ENCODE measurements at regions not wholly inside any gene's neighbourhood (a gene's known extent, or its start where the extent isn't known, plus 50 kb on each side); places are given as distances from the start of the nearest gene placed in this dataset.
"Not testable (repeated sequence)": the region's sequence is repeated elsewhere in the genome, so short reads cannot be mapped to it uniquely, and the experiment has no call there.

DNA sequence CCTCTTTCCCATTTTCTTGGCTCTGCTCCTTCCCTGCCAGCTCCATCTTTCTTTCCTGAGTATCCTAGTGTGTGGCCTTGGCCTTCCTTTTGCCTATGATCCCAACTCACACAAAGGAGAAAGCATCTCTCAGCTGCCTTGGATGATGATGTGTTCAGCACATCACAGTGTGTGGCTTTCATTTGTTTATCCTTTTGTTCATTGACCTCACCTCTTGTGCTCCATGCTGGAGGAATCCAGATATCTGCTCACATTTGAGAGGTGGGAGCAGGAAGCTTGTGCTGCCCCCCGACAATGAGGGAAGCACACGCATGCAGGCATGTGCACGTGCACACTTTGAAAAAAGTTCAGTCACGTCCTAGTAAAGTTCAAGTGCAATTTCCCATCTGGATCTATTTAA lies 131.0 kb downstream of the SMIM20 start:
- no peak for DNase-seq (ENCODE audit: low spot score)

DNA sequence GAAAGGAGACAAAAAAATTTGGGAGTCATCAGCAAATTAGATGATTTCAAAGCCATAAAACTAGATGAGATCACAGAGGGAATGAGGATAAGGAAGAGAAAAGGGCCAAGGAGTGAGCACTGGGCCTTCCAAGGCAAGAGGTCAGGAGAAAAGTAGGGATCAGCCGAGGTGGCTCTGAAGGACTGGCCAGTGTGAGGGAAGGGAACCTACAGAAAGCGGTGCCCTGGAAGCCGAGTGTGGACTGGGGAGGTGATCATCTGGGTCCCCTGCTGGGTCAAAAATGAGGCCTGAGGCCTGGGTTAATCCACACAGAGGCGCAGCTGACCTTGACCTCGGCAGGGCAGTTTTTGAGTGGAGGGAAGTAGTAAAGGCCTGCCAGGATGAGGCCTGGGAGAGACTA lies 133.8 kb downstream of the SMIM20 start:
- DNase-seq (ENCODE audit: low spot score) = no peak

DNA sequence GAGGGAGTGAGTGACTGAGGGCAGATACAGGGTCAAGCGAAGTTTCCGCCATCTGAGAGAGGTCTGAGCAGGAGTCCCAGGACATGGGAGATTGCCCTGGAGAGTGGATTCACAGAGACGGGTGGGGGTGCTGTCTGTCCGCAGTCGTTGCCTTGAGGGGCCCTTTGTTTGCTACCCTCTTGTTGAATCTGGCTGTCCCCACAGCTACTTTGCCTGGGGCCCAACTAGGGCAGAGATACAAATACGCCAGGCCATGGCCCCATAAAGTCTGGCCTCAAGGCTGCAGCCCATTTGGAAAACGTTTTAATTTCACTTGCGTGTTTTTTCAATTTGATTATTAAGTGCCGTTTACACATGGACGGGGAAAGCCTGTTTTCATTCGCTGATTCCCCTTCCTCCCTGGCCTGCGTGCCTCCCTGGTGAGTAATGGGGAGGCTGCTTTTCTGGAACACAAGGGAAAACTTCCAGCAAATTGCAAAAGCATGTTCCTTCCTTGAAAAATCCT lies 134.4 kb downstream of the SMIM20 start:
- no peak for DNase-seq (ENCODE audit: low spot score)

DNA sequence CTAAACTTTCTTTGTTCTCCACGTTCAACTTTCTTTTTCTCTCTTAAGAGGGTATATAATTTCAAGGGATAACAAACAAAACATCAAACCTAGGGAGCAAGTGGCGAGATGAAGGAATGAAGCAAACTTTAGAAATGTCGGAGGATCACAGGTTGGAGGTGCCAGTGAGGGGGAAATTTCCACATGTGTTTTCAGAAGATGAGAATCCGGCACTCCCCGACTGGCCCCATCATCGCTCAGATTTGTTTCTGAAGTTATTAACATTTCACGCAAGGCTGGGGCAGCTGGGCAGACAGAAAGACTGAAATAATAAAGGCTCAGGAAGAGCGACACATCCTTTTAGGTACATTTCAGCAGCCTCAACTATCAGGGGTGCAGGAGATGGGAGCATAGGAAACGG lies 134.9 kb downstream of the SMIM20 start:
- DNase-seq (ENCODE audit: low spot score) = no peak

DNA sequence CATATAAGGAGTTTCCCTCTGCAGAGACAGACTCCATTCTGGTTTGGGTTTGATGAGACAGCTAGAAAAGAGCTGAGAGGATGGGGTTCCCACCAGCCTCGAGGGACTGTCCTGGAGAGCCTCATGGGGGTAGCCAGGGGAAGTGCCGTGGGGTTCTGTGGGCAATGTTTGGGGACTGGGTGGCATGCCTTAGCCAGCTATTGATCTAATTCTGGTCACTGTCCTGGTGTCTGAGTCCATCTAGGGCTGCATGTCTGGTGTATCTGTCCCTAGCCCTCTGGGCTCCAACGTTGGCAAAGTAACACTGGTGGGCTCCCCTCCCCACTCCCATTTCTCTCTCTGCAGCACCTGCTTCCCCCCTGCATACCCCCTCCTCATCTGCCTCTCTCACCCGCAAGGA lies 135.4 kb downstream of the SMIM20 start:
- DNase-seq (ENCODE audit: low spot score) = no peak

DNA sequence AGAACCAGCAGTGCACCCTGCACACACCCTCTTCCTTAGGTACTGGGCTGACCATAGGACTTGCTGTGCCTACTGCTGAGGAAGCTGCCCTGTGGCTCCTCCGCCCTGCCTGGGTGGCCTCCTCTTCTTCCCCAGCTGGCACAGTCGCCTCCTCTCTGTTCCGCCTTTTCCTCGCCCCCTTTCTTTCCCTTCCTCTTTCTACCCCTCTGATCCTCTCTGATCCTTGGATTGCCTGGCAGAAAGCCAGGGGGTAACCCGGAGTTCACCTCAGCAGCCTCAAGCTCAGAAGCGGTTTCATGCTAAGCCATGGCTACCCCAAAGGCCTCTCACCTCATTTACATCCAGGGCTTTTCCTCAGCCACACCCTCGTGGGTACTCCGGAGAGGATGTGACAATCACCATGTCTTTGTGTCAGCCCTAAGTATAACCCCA lies 136.2 kb downstream of the SMIM20 start:
- DNase-seq (ENCODE audit: low spot score) = no peak

DNA sequence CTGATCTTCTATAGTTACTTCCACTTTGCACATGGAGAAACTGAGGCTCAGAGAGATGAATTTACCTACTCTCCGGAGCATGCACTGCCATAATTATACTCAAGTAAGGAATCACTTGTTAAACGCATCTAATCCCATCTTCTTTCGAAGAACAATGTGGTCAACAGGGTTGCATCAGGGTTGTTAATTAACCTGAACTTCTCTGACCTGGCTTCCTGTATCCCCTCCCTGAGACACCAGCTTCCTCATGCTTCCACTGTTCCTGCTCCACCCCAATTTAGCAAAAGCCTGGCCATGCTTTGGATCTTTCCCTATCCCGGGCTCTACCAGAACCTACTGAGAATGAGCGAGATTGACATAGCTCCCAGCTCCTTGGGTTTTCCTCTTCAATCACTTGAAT lies 136.7 kb downstream of the SMIM20 start:
- DNase-seq (ENCODE audit: low spot score) = no peak

DNA sequence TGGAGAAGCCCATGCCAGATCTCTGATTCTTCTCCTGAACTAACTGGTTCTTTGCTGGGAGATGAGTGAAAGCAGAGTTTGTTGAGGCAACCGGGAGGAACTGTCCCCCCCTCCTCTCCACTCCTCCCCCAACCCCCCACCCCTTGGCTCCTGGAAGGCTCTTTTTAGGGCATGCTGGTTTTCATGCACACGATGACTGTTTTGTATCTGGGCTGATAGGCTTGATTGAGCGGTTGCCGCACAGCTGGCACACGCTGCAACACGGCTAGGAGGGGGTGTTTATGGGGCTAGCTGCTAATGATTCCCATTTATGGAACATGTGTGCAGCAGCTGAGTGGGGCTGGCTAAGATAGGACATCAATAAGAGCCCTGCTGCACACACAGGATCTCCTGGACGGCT lies 137.2 kb downstream of the SMIM20 start:
- no peak for DNase-seq (ENCODE audit: low spot score)

DNA sequence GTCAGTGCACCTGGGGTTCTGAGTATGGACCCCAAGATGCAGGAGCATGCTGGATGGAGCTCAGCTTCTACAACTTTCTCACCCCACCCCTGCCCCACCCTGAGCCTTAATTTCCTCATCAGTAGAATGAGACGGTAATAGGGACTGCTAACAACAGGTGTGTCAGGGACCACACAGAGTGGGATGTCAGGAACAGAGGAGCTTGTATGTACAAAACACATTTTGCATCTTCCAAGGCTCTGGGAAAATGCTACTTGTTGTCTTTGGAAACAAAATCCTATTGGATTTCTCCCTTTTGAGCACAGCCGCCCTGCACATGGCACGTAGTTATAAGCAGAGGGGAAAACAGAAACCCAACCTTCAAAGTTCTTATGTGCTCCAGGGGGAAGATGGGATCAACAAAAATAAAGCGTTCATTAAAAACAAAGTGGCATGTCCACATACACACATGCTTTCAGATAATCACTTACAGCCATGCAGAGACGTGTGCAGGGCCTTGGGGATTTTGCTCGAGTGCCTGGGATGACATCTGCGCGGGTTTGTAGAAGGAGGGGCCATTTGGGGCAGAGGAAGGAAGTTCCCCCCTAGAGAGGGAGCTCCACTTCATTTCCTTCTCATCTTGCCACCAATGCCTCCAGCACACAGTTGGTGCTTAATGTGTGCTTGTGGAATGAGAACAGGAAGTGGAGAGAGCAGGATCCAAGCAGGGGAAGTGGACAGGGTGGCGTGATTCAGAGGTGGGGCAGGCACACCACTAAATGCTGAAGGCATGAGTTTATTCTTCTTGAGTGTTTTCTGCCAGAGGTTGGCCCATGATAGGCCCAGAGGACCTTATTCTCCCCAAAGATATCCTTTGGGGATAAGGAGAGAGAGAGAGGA lies 138.9 kb downstream of the SMIM20 start:
- no peak for DNase-seq (ENCODE audit: low spot score)

DNA sequence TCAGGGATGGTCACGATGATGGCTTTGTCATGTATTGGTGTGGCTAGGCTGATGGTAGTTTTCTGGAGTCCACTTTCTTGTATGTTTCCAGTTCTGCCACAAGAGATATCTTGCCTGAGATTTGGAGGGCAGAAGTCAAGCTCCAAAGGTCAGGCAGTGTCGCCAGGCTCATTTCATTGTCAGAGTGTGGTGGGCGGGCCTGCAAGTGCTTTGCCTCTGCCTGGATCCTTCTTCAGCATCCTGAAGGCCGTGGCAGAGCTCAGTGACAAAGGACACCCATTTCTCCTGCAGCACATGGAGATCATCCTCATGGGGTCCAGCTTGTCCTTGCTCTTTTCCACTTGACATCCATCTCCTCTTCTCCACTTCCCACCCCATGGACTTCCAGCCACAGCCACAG lies 139.7 kb downstream of the SMIM20 start:
- DNase-seq (ENCODE audit: low spot score) = no peak

DNA sequence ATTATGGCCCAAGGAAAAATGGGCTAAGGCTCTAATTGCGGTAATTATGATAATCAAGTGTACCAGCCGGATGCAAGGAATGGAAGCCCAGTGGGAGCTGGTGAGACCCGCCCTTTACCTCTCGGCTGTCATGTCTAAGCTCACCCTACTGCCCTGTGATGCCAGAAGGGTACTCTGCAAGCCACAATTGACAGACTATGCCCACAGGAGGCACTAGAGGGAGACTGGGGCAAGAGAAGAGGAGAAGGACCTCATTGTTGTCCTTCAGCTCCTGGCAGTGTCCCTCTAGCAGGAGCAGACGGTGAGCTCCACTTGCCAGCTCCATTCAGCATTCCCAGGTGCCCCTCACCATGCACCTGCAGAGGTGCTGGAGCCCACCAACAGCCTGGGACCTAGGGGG lies 141.8 kb downstream of the SMIM20 start:
- DNase-seq (ENCODE audit: low spot score) = no peak

DNA sequence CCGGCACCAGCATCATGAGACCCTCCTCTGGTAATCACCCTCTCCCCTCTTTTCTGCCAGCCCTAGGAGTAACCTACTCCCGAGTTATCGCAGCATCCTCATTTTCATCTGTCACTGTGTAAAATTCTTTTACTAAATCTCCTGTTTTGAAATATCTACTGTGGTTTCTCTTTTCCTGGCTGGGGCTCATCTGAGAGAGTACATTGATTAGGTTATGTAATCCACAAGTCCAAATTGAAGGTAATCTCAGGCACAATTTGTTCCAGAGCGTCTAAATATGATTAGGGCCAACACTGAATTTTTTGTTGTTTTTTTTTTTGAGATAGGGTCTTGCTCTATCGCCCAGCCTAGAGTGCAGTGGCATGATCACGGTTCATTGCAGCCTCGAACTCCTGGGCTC lies 142.4 kb downstream of the SMIM20 start:
- no peak for DNase-seq (ENCODE audit: low spot score)

DNA sequence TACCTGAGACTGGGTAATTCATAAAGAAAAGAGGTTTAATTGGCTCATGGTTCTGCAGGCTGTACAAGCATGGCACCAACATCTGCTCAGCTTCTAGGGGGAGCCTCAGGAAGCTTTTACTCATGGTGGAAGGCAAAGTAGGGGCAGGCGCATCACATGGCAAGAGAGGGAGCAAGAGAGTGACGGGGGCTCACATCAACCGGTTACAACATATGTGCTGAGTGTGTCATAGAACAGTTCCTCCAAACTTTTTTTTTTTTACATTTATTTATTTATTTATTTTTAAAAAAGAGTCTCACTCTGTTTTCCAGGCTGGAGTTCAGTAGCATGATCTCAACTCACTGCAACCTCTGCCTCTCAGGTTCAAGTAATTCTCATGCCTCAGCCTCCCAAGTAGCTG lies 143.8 kb downstream of the SMIM20 start:
- not testable (repeated sequence) for DNase-seq (ENCODE audit: low spot score)

DNA sequence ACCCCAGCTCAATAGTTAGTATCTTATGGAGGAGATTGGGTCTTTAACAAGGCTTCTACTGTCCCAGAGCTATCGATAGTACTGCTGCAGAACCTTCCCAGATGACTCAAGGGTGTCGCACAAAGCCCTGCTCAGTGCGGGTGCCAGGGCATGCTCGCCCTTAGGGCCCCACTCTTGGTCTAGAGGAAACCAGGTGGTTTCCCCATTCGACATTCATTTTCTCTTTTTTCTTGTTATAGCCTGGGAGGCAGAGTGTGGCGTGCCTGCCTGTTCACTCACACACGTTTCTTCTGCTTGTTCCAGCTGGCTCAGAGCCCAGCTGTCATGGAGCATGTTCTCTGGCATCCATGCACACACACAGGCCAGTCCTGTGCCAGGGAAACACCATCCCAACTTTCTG lies 144.5 kb downstream of the SMIM20 start:
- DNase-seq (ENCODE audit: low spot score) = no peak

DNA sequence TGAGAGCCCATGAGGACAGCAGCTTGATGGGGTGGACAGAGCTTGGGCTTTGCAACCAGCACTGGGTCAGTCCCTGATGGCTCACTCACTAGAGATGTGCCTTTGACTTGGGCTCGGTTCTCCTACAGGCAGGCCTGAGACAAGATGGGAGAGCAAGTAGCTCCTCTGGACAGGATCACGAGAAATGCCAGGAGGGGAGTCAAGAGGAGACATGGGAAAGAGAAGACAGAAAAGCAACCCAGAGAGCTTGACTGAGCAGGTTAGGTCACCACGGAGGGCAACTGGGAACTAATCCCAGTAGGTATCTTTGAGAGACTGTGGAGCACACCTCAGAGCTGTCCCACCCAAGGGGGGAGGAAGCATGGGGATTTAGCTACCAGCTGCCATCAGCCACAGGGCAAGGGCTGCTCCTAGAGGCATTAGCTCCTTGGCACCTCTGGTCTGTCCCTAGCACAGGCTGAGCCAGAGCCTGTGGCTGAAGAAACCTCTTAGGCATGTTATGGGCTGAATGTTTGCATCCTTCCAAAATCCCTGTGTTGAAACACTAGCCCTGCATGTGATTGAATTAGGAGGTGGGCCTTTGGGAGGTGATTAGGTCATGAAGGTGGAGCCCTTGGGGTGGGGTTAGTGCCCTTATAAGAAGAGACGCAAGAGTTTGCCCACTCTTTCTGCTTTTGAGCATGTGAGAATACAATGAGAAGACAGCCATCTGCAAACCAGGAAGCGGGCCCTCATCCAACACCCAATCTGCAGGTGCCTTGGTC lies 145.6 kb downstream of the SMIM20 start:
- DNase-seq (ENCODE audit: low spot score) = no peak

DNA sequence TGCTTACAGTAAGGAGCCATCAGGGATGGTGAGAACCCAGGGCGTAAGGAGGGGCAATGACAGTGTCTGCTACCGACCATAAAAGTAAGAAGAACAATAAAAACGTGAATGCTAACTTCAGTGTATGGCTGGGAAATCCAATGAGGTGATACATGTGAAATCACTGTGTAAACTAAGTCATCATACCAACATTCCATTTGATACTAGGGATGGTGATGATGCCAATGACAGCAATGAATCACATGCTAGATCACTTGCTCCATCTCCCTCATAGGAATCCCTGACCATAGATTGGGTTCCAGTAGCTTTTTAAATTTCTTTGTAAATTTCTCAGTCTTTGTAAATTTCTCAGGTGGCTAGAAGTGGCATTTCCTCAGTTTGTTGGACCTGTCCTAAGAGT lies 146.3 kb downstream of the SMIM20 start:
- DNase-seq (ENCODE audit: low spot score) = no peak

DNA sequence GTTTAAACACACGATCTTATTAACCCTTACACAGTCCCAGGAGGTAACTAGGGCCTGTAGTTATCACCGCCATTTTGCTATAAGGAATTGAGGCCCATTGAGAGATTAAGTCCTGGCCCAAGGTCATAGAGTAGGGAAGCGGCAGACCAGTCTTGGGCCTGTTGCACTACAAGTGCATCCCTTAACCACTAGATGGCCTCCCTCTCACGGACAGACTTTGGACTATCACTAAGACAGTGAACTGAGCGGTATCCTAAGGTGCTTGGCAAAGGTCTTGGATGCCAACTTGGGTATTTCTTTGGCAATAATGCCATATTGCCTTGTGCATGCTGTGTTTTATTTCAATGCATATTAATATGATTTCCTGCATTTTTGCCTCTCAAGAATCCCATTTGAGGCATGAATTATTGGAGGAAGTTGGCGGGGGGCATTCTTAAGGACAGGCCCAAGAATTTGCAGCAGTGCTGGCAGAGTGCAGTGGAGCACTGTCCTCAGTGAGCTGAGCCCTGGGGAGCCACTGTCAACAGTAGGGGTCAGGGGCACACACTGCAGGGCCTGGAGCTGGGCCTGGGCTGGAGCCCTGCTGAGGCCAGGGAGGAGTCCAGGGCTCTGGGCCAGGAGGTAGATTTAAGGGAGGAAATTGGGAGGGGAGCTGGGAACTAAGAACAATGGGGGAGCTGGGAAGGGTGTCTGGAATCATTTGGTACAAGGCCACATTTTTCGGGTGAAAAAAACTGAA lies 147.4 kb downstream of the SMIM20 start:
- peak; percentile 41 for DNase-seq (ENCODE audit: low spot score)

DNA sequence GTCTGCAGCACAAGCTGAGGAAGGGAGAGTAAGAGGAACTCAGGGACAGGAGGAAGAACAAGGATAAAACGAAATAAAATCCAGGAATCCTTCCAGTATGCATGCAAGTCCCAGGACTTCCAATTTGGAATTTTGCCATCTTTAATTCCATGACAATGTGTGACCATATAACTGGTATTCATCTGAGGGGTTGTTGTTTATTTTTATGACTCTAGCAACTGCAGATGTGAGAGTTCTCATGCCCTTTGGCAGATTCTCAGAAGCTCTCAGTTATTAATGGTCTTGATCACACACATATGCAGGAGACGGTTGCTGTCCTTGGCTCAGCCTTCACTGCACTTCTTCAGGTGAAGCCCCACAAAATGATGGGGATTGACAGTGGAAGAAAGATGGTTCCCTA lies 148.2 kb downstream of the SMIM20 start:
- no peak for DNase-seq (ENCODE audit: low spot score)

DNA sequence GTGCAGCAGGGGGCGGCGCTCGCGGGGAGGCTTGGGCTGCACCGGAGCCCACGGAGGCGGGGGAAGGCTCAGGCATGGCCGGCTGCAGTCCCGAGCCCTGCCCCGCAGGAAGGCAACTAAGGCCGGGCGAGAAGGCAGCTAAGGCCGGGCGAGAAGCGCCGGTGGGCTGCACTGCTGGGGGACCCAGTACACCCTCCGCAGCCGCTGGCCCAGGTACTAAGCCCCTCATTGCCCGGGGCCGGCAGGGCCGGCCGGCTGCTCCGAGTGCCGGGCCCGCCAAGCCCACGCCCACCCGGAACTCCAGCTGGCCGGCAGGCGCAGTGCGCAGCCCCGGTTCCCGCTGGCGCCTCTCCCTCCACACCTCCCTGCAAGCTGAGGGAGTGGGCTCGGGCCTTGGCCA lies 150.0 kb downstream of the SMIM20 start:
- DNase-seq (ENCODE audit: low spot score) = not testable (repeated sequence)

DNA sequence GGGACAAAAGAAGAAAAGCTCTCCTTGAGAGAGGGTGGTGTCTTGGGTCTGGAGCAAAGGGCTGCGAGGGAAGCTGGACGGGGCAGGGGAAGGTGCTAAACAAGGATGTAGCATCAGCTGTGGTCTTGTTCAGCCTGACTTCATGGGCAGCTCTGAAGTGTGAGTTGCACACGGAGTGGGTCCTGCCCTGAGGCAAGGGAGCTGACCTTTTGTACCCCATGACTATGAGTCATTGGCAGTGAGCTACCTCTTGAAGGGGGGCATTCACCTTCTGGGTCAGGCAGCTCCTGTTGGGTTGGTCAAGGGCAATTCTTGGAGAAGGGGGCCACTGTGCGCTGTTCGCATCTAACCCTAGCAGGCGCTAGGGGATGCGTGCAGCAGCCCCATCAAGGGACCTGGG lies 151.8 kb downstream of the SMIM20 start:
- DNase-seq (ENCODE audit: low spot score) = no peak

DNA sequence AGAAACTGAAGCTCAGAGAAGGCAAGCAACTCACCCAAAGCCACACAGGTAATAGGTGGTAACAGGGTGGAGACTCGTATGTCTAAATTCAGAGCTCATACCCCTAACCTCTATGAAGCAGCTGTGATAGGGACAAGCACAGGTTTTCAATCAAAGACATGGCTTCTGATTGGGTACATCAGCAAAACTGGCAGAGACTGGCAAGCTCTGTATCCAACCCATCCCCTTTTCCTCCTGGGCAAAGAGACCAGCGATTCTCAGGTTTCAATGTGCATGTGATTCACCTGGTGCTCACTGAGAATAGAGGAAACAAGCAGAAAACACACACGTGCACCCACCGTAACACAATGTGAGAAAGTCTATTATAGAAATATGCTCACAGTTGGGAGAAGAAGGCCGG lies 153.0 kb downstream of the SMIM20 start:
- DNase-seq (ENCODE audit: low spot score) = no peak

DNA sequence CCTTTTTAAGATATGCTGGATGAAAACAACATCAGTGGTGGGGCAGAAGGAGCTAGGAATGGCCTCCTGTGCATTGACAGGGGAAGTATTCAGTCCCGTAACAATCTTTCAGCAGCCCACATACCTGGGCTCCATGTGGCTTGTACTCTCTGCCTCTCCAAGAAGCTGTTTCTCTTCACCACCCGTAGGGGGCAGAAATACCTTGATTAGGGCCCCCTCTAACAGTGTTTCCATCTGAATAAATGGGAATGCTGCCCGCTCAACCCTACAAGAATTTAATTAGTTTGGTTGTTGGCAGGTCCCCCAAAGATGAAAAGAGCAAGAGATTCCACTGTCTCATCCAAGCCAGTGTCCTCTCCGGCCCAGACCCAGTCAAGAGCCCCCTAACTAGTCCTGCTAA lies 155.2 kb downstream of the SMIM20 start:
- DNase-seq (ENCODE audit: low spot score) = no peak

DNA sequence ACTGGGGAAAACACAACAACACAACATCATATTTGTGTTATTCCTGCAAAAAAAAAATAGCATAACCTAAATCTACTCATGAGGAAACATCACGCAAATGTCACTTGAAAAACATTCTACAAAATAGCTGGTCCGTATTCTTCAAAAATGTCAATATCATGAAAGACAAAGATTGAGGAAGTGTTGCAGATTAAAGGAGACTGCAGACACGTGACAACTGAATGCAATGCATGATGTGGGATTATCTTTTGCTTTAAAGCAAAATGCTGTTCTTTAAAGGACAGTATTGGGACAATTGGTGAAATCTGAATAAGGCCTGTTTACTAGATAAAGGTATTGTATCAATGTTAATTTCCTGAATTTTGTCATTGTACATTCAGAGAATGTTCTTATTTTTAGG lies 157.7 kb downstream of the SMIM20 start:
- DNase-seq (ENCODE audit: low spot score) = no peak

Measured in germinal center (tissue), 1 donor.